ENCODE measurements at regions not wholly inside any gene's neighbourhood (a gene's known extent, or its start where the extent isn't known, plus 50 kb on each side); places are given as distances from the start of the nearest gene placed in this dataset.

GRCh38 chr2:8103085-8103708 lies 578.7 kb upstream of the ID2 start:
- TF ChIP-seq CTCF (IDR thresholded peaks at IDR 0.05; ENCODE audit: poor library complexity, severe bottlenecking): no peak
- no peak for TF ChIP-seq EP300 (conservative IDR thresholded peaks at IDR 0.05; ENCODE audit: poor library complexity, severe bottlenecking)
- TF ChIP-seq TAF1 (IDR thresholded peaks at IDR 0.05; ENCODE audit: low read depth): no peak
- TF ChIP-seq REST (IDR thresholded peaks at IDR 0.05; ENCODE audit: borderline replicate concordance): no peak
- TF ChIP-seq MXI1 (conservative IDR thresholded peaks at IDR 0.05; ENCODE audit: poor library complexity, severe bottlenecking): no peak
- TF ChIP-seq EZH2 (IDR thresholded peaks at IDR 0.05; ENCODE audit: borderline replicate concordance, insufficient read depth, low read length, poor library complexity, severe bottlenecking): no peak
- TF ChIP-seq RAD21 (conservative IDR thresholded peaks at IDR 0.05): no peak

Data from neural cell (in vitro differentiated cells).